HepG2 (cell line): ENCODE measurements at regions not wholly inside any gene's neighbourhood (a gene's known extent, or its start where the extent isn't known, plus 50 kb on each side); places are given as distances from the start of the nearest gene placed in this dataset.

Experiments
- ATAC-seq: fragments of 200-7000 bp; cut with Tn5 transposase; 3 replicates; pipeline ENCODE4 v1.9.1; 2020; ENCODE audit warnings: mild to moderate bottlenecking, moderate library complexity
- BruUV-seq: library from RNA; stranded (reverse); fragments of 400-500 nt; replicated peaks from 2 replicates; lab custom pipeline; 2021; lab: Mats Ljungman, UMichigan
- CTCF ChIA-PET: fragments of 300-600 bp; formaldehyde crosslinking; extraction: SDS; loops from one replicate; lab custom pipeline; 2021; ENCODE audit warnings: low total read pairs, inconsistent platforms, low intra/inter-chr PET ratio; lab: Yijun Ruan, JAX
- POLR2A ChIA-PET: fragments of 350-600 bp; sonication (Branson Sonifier 250); formaldehyde crosslinking; loops from one replicate; lab custom pipeline; 2020; ENCODE audit warnings: antibody characterized with exemption, inconsistent platforms; lab: Yijun Ruan, JAX
- DNase-seq: peaks from one replicate; pipeline ENCODE4 v3.0.0-alpha.2; 2015; ENCODE audit warnings: low spot score
- FAIRE-seq: peaks from 3 replicates; lab custom pipeline; 2011; peaks lifted over from hg19 to GRCh38; lab: Jason Lieb, UNC
- H2AFZ ChIP-seq: one replicate; pipeline ENCODE4 v1.6.1; 2011; ENCODE audit warnings: low read length, inconsistent platforms
- H3K27ac ChIP-seq: fragments of 300-600 bp; 3 replicates; pipeline ENCODE4 v1.8.0; 2011; ENCODE audit warnings: mixed run types, mild to moderate bottlenecking, mixed read lengths, low read length, inconsistent platforms; ENCODE audit not compliant: insufficient read depth; ENCODE audit errors: extremely low read length
- H3K27me3 ChIP-seq, 2 experiments: fragments of 200-600 bp in 1 of 2; 2 replicates in 1 of 2; 3 replicates in 1 of 2; pipeline versions ENCODE4 v1.6.0 to v1.8.0; 2011; ENCODE audit warnings: low read length in 2 of 2, mild to moderate bottlenecking in 2 of 2, moderate library complexity in 2 of 2, inconsistent platforms in 1 of 2; ENCODE audit not compliant: insufficient read depth in 2 of 2, control insufficient read depth in 1 of 2
- H3K36me3 ChIP-seq, 2 experiments: fragments of 200-600 bp in 1 of 2; replicated peaks in 1 of 2; 2 replicates in 1 of 2; 3 replicates in 1 of 2; pipeline versions ENCODE4 v1.5.1 to v1.8.0; 2011; ENCODE audit warnings: low read length in 2 of 2, inconsistent platforms in 1 of 2; ENCODE audit not compliant: insufficient read depth in 2 of 2, control insufficient read depth in 1 of 2
- H3K4me1 ChIP-seq: 2 replicates; pipeline ENCODE4 v1.5.1; 2012; ENCODE audit warnings: low read length, inconsistent platforms; ENCODE audit not compliant: insufficient read depth
- H3K4me2 ChIP-seq: 2 replicates; pipeline ENCODE4 v1.6.0; 2011; ENCODE audit warnings: low read depth, low read length, inconsistent platforms
- H3K4me3 ChIP-seq, 3 experiments: fragments of 200-600 bp in 1 of 3; sonication (generic), shearing (Covaris generic) in 1 of 3; replicated peaks in 1 of 3; 2 replicates each; pipeline ENCODE4 v1.5.1; 2011 to 2016; ENCODE audit warnings: low read length in 3 of 3, inconsistent platforms in 2 of 3, low read depth in 2 of 3, mild to moderate bottlenecking in 2 of 3, control low read depth in 1 of 3, mixed read lengths in 1 of 3; ENCODE audit not compliant: insufficient read depth in 1 of 3
- H3K79me2 ChIP-seq: one replicate; pipeline ENCODE4 v1.6.1; 2011; ENCODE audit warnings: low read length, inconsistent platforms; ENCODE audit not compliant: insufficient read depth
- H3K9ac ChIP-seq: 2 replicates; pipeline ENCODE4 v1.6.0; 2011; ENCODE audit warnings: mild to moderate bottlenecking, low read depth, low read length, inconsistent platforms; ENCODE audit not compliant: insufficient read depth
- H3K9me3 ChIP-seq: 2 replicates; pipeline ENCODE4 v1.5.1; 2012; ENCODE audit warnings: mild to moderate bottlenecking, low read length
- H4K20me1 ChIP-seq: 2 replicates; pipeline ENCODE4 v1.6.0; 2011; ENCODE audit warnings: inconsistent platforms, mild to moderate bottlenecking, low read length, moderate library complexity; ENCODE audit not compliant: insufficient read depth
- FOSL2 ChIP-seq: sonication (generic); formaldehyde crosslinking; IDR thresholded peaks from 2 replicates; pipeline ENCODE4 v1.4.0; 2020; ENCODE audit warnings: missing genetic modification reagents
- MED1 ChIP-seq: sonication (generic); formaldehyde crosslinking; IDR thresholded peaks from 2 replicates; pipeline ENCODE4 v1.4.0; 2020; ENCODE audit warnings: missing genetic modification reagents
- MXD4 ChIP-seq: IDR thresholded peaks from 2 replicates; pipeline ENCODE4 v1.6.1; 2016; ENCODE audit warnings: mild to moderate bottlenecking, missing biosample characterization, missing genetic modification reagents
- NR2F6 ChIP-seq, 2 experiments: IDR thresholded peaks; 2 replicates each; pipeline ENCODE4 v1.6.1; 2016; ENCODE audit warnings: antibody characterized with exemption in 1 of 2, mild to moderate bottlenecking in 1 of 2
- SMAD3 ChIP-seq: sonication (generic); formaldehyde crosslinking; IDR thresholded peaks from 2 replicates; pipeline ENCODE4 v1.4.0; 2020; ENCODE audit warnings: missing genetic modification reagents
- ZFP36L2 ChIP-seq: sonication (generic); formaldehyde crosslinking; IDR thresholded peaks from 2 replicates; pipeline ENCODE4 v1.4.0; 2020; ENCODE audit warnings: missing genetic modification reagents
- whole genome bisulfite sequencing: methylation state at CpG from one replicate; pipeline ENCODE4 v1.1.6; 2017; ENCODE audit warnings: low lambda C conversion rate; 5-methylcytosine and 5-hydroxymethylcytosine counted together
- in situ Hi-C: cut with HindIII; loops from 2 replicates; pipeline ENCODE4 v1.10.0; 2017; ENCODE audit warnings: low pct_unique_long_range_greater_than_20kb; ENCODE audit not compliant: extremely low pct_ligation_motif_present
- intact Hi-C: fragments of 100-400 bp; cut with micrococcal nuclease; formaldehyde crosslinking; loops from one replicate; pipeline ENCODE4 v1.10.0; 2022; ENCODE audit not compliant: unreplicated experiment
- TF ChIP-seq, protein P1 (sequence below): IDR thresholded peaks from 2 replicates; pipeline ENCODE4 v1.6.1; 2016; ENCODE audit warnings: low read depth, borderline replicate concordance
- TF ChIP-seq, protein P2 (sequence below): sonication (generic); formaldehyde crosslinking; IDR thresholded peaks from 2 replicates; pipeline ENCODE4 v1.5.0; 2020; ENCODE audit warnings: missing genetic modification reagents, mild to moderate bottlenecking, borderline replicate concordance
- TF ChIP-seq, protein P3 (sequence below): sonication (generic); formaldehyde crosslinking; IDR thresholded peaks from 2 replicates; pipeline ENCODE4 v1.4.0; 2020; ENCODE audit warnings: missing genetic modification reagents, borderline replicate concordance
- TF ChIP-seq, protein P4 (sequence below): IDR thresholded peaks from 2 replicates; pipeline ENCODE4 v1.4.0; 2020; ENCODE audit warnings: mild to moderate bottlenecking, missing genetic modification reagents
- TF ChIP-seq, protein P5 (sequence below): IDR thresholded peaks from 2 replicates; pipeline ENCODE4 v1.6.1; 2016

DNA sequence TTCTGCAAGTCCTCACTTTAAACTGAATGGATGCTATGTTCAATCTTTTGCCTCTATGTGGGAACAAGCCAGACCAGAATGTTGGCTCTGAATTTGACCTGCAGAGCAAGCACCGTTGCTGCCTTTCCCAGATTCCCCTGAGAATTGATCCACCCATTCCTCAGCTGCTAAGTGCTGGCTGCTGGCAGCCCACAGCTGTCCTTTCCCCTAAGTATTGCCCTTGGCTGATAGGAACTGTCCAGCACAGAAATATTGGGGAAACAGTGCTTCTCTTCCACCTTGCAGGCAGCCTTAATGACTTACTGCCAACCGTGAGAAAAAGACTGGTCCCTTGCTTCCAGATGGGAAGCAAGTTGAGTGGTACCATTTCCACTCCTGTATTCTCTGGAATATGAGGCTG, 475.9 kb downstream of the PDHA2 start:
- H3K36me3 ChIP-seq: no peaks in the 10 kb centered on the region
- no peak overlapping the region for H3K9ac ChIP-seq
- no peak overlapping the region for H3K4me2 ChIP-seq
- TF ChIP-seq MED1 (CRISPR knock-in tag) (no peak), SMAD3 (CRISPR knock-in tag) (no peak), MXD4 (no peak), ZFP36L2 (no peak), NR2F6 (IDR thresholded peaks at IDR 0.05) (no peak), NR2F6 (CRISPR knock-in tag; IDR thresholded peaks at IDR 0.05) (no peak), FOSL2 (CRISPR knock-in tag) (no peak)
- TF ChIP-seq, protein P1, sequence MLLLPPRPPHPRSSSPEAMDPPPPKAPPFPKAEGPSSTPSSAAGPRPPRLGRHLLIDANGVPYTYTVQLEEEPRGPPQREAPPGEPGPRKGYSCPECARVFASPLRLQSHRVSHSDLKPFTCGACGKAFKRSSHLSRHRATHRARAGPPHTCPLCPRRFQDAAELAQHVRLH (CRISPR knock-in tag): no peak
- TF ChIP-seq, protein P2, sequence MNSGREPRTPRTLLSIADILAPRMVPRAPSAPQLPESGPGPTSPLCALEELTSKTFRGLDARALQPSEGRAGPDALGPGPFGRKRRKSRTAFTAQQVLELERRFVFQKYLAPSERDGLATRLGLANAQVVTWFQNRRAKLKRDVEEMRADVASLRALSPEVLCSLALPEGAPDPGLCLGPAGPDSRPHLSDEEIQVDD (CRISPR knock-in tag): no peak
- TF ChIP-seq, protein P3, sequence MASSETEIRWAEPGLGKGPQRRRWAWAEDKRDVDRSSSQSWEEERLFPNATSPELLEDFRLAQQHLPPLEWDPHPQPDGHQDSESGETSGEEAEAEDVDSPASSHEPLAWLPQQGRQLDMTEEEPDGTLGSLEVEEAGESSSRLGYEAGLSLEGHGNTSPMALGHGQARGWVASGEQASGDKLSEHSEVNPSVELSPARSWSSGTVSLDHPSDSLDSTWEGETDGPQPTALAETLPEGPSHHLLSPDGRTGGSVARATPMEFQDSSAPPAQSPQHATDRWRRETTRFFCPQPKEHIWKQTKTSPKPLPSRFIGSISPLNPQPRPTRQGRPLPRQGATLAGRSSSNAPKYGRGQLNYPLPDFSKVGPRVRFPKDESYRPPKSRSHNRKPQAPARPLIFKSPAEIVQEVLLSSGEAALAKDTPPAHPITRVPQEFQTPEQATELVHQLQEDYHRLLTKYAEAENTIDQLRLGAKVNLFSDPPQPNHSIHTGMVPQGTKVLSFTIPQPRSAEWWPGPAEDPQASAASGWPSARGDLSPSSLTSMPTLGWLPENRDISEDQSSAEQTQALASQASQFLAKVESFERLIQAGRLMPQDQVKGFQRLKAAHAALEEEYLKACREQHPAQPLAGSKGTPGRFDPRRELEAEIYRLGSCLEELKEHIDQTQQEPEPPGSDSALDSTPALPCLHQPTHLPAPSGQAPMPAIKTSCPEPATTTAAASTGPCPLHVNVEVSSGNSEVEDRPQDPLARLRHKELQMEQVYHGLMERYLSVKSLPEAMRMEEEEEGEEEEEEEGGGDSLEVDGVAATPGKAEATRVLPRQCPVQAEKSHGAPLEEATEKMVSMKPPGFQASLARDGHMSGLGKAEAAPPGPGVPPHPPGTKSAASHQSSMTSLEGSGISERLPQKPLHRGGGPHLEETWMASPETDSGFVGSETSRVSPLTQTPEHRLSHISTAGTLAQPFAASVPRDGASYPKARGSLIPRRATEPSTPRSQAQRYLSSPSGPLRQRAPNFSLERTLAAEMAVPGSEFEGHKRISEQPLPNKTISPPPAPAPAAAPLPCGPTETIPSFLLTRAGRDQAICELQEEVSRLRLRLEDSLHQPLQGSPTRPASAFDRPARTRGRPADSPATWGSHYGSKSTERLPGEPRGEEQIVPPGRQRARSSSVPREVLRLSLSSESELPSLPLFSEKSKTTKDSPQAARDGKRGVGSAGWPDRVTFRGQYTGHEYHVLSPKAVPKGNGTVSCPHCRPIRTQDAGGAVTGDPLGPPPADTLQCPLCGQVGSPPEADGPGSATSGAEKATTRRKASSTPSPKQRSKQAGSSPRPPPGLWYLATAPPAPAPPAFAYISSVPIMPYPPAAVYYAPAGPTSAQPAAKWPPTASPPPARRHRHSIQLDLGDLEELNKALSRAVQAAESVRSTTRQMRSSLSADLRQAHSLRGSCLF (CRISPR knock-in tag): no peak
- TF ChIP-seq, protein P4, sequence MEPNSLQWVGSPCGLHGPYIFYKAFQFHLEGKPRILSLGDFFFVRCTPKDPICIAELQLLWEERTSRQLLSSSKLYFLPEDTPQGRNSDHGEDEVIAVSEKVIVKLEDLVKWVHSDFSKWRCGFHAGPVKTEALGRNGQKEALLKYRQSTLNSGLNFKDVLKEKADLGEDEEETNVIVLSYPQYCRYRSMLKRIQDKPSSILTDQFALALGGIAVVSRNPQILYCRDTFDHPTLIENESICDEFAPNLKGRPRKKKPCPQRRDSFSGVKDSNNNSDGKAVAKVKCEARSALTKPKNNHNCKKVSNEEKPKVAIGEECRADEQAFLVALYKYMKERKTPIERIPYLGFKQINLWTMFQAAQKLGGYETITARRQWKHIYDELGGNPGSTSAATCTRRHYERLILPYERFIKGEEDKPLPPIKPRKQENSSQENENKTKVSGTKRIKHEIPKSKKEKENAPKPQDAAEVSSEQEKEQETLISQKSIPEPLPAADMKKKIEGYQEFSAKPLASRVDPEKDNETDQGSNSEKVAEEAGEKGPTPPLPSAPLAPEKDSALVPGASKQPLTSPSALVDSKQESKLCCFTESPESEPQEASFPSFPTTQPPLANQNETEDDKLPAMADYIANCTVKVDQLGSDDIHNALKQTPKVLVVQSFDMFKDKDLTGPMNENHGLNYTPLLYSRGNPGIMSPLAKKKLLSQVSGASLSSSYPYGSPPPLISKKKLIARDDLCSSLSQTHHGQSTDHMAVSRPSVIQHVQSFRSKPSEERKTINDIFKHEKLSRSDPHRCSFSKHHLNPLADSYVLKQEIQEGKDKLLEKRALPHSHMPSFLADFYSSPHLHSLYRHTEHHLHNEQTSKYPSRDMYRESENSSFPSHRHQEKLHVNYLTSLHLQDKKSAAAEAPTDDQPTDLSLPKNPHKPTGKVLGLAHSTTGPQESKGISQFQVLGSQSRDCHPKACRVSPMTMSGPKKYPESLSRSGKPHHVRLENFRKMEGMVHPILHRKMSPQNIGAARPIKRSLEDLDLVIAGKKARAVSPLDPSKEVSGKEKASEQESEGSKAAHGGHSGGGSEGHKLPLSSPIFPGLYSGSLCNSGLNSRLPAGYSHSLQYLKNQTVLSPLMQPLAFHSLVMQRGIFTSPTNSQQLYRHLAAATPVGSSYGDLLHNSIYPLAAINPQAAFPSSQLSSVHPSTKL (CRISPR knock-in tag): no peak
- TF ChIP-seq, protein P5, sequence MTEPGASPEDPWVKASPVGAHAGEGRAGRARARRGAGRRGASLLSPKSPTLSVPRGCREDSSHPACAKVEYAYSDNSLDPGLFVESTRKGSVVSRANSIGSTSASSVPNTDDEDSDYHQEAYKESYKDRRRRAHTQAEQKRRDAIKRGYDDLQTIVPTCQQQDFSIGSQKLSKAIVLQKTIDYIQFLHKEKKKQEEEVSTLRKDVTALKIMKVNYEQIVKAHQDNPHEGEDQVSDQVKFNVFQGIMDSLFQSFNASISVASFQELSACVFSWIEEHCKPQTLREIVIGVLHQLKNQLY: no peak
- no peak overlapping the region for H2AFZ ChIP-seq
- no peaks in the 10 kb centered on the region for H3K9me3 ChIP-seq
- no peak overlapping the region for H3K27ac ChIP-seq
- BruUV-seq: no TSS peak
- ChIA-PET POLR2A (no interaction called here), CTCF (no interaction called here)
- H4K20me1 ChIP-seq: no peaks in the 10 kb centered on the region
- in situ Hi-C loops: no loop called here
- intact Hi-C loops: no loop called here
- WGBS: 0% methylated on average over 1 of the region's 2 CpGs
- no peak for ATAC-seq
- H3K79me2 ChIP-seq: no peaks in the 10 kb centered on the region
- no peak for DNase-seq
- FAIRE-seq: no peak
- no peaks in the 10 kb centered on the region for H3K4me1 ChIP-seq
- no peaks in the 10 kb centered on the region for H3K27me3 ChIP-seq
- H3K4me3 ChIP-seq: no peak overlapping the region
